Liver (tissue), 8 donors: ENCODE measurements at regions not wholly inside any gene's neighbourhood (a gene's known extent, or its start where the extent isn't known, plus 50 kb on each side); places are given as distances from the start of the nearest gene placed in this dataset.

ENCODE experiments used
- DNase-seq: peaks from one replicate; pipeline ENCODE4 v3.0.0-alpha.2; 2017; ENCODE audit warnings: low spot score
- H3K27ac ChIP-seq, 2 donors: one replicate each; pipeline ENCODE4 v1.7.0; 2013; ENCODE audit warnings: inconsistent platforms in 2 of 2, low read length in 2 of 2, control low read depth in 1 of 2, low read depth in 1 of 2, mild to moderate bottlenecking in 1 of 2
- H3K27me3 ChIP-seq, 4 donors: one replicate each; pipeline versions ENCODE4 v1.6.1 to v1.7.0; 2013; ENCODE audit warnings: low read length in 3 of 4, inconsistent platforms in 1 of 4, mild to moderate bottlenecking in 1 of 4, moderate library complexity in 1 of 4; ENCODE audit not compliant: control insufficient read depth in 4 of 4, insufficient read depth in 4 of 4
- H3K36me3 ChIP-seq, 4 donors: one replicate each; pipeline versions ENCODE4 v1.6.1 to v1.7.0; 2013; ENCODE audit warnings: low read length in 3 of 4, mild to moderate bottlenecking in 3 of 4, low read depth in 1 of 4, moderate library complexity in 1 of 4; ENCODE audit not compliant: control insufficient read depth in 4 of 4, insufficient read depth in 3 of 4
- H3K4me1 ChIP-seq, 4 donors: one replicate each; pipeline versions ENCODE4 v1.6.1 to v1.7.0; 2013; ENCODE audit warnings: low read length in 3 of 4, mild to moderate bottlenecking in 3 of 4, moderate library complexity in 1 of 4; ENCODE audit not compliant: control insufficient read depth in 4 of 4, insufficient read depth in 4 of 4
- H3K4me3 ChIP-seq, 3 donors: one replicate each; pipeline versions ENCODE4 v1.6.1 to v1.7.0; 2013; ENCODE audit warnings: low read length in 3 of 3, control low read depth in 1 of 3, low read depth in 1 of 3, mild to moderate bottlenecking in 1 of 3
- H3K9ac ChIP-seq, 2 donors: one replicate each; pipeline ENCODE4 v1.7.0; 2013; ENCODE audit warnings: low read length in 2 of 2, mild to moderate bottlenecking in 2 of 2, moderate library complexity in 2 of 2, control low read depth in 1 of 2, low read depth in 1 of 2
- H3K9me3 ChIP-seq, 4 donors: one replicate each; pipeline versions ENCODE4 v1.6.1 to v1.7.0; 2013; ENCODE audit warnings: low read length in 3 of 4; ENCODE audit not compliant: control insufficient read depth in 4 of 4
- CTCF ChIP-seq: fragments of 150-350 bp; IDR thresholded peaks from 2 replicates; pipeline ENCODE4 v1.5.1; 2017; ENCODE audit warnings: improper control_type of control experiment, low read depth, low read length; ENCODE audit not compliant: missing input control
- EGR1 ChIP-seq, 2 donors: IDR thresholded peaks; 2 replicates each; pipeline ENCODE4 v1.6.1; 2016 to 2018; ENCODE audit warnings: antibody characterized with exemption in 2 of 2, low read depth in 2 of 2
- FOXA1 ChIP-seq: IDR thresholded peaks from 2 replicates; pipeline ENCODE4 v1.6.1; 2016; ENCODE audit warnings: antibody characterized with exemption
- FOXA2 ChIP-seq: IDR thresholded peaks from 2 replicates; pipeline ENCODE4 v1.6.1; 2016; ENCODE audit warnings: antibody characterized with exemption
- GABPA ChIP-seq, 2 donors: IDR thresholded peaks in 1 of 2; conservative IDR thresholded peaks in 1 of 2; 2 replicates each; pipeline ENCODE4 v1.6.1; 2016; ENCODE audit warnings: antibody characterized with exemption in 2 of 2, mild to moderate bottlenecking in 1 of 2, moderate library complexity in 1 of 2
- HNF4A ChIP-seq, 2 donors: conservative IDR thresholded peaks; 2 replicates each; pipeline ENCODE4 v1.6.1; 2016; ENCODE audit warnings: antibody characterized with exemption in 2 of 2, mild to moderate bottlenecking in 2 of 2
- HNF4G ChIP-seq: IDR thresholded peaks from 2 replicates; pipeline ENCODE4 v1.6.1; 2016; ENCODE audit warnings: antibody characterized with exemption
- JUND ChIP-seq, 2 donors: IDR thresholded peaks; 2 replicates each; pipeline ENCODE4 v1.6.1; 2016; ENCODE audit warnings: antibody characterized with exemption in 2 of 2
- MAX ChIP-seq: IDR thresholded peaks from 2 replicates; pipeline ENCODE4 v1.6.1; 2016; ENCODE audit warnings: antibody characterized with exemption
- NR2F2 ChIP-seq: IDR thresholded peaks from 2 replicates; pipeline ENCODE4 v1.6.1; 2016; ENCODE audit warnings: antibody characterized with exemption
- RAD21 ChIP-seq, 2 donors: IDR thresholded peaks; 2 replicates each; pipeline ENCODE4 v1.6.1; 2016; ENCODE audit warnings: antibody characterized with exemption in 2 of 2, mild to moderate bottlenecking in 2 of 2
- REST ChIP-seq: IDR thresholded peaks from 2 replicates; pipeline ENCODE4 v1.6.1; 2016; ENCODE audit warnings: antibody characterized with exemption, mild to moderate bottlenecking
- RXRA ChIP-seq, 2 donors: IDR thresholded peaks; 2 replicates each; pipeline ENCODE4 v1.6.1; 2017 to 2018; ENCODE audit warnings: antibody characterized with exemption in 2 of 2, mild to moderate bottlenecking in 1 of 2
- YY1 ChIP-seq: IDR thresholded peaks from 2 replicates; pipeline ENCODE4 v1.6.1; 2016; ENCODE audit warnings: antibody characterized with exemption, mild to moderate bottlenecking
- ZBTB33 ChIP-seq: IDR thresholded peaks from 2 replicates; pipeline ENCODE4 v1.6.1; 2016; ENCODE audit warnings: antibody characterized with exemption
- WGBS: extraction: QIAGEN DNeasy Blood & Tissue Kit; methylation state at CpG from one replicate; pipeline ENCODE4 v1.1.7; 2013; 5-methylcytosine and 5-hydroxymethylcytosine counted together
- TF ChIP-seq, protein P1 (sequence below): IDR thresholded peaks from 2 replicates; pipeline ENCODE4 v1.6.1; 2016; ENCODE audit warnings: antibody characterized with exemption
- donor health status: healthy.
- donor health status: healthy.
- donor health status: healthy.
- donor health status: healthy.
- donor health status: healthy.

- TF ChIP-seq MAX (no peak), FOXA2 (no peak)
Measured at GRCh38 chr5:112641515-112642110, 96.1 kb upstream of the APC start (continued).

- Histone ChIP-seq H3K9ac (no peak overlapping the region), H3K36me3 (no peaks in the 10 kb centered on the region), H3K27ac (no peak overlapping the region), H3K4me1 (no peaks in the 10 kb centered on the region), H3K27me3 (no peaks in the 10 kb centered on the region), H3K9me3 (no peaks in the 10 kb centered on the region), H3K4me3 (no peak overlapping the region)
- TF ChIP-seq YY1 (no peak), HNF4G (no peak), RAD21 (IDR thresholded peaks at IDR 0.05) (no peak)
- DNase-seq = no peak
Measured at GRCh38 chr5:112642885-112643284, 94.8 kb upstream of the APC start.

GRCh38 chr5:112643339-112643971, 94.2 kb upstream of the APC start:
- H3K36me3 ChIP-seq = no peaks in the 10 kb centered on the region
- TF ChIP-seq EGR1 (IDR thresholded peaks at IDR 0.05; ENCODE audit: low read depth in 2 of 2) = no peak
- no peak for TF ChIP-seq HNF4A (conservative IDR thresholded peaks at IDR 0.05)
- TF ChIP-seq JUND (IDR thresholded peaks at IDR 0.05) = no peak
- TF ChIP-seq NR2F2 = no peak
- TF ChIP-seq CTCF = no peak
- TF ChIP-seq FOXA1 = no peak
- TF ChIP-seq ZBTB33 = no peak
- TF ChIP-seq RAD21 (IDR thresholded peaks at IDR 0.05) = no peak
- TF ChIP-seq HNF4G = no peak
- no peak for TF ChIP-seq REST
- TF ChIP-seq RXRA (IDR thresholded peaks at IDR 0.05) = no peak
- TF ChIP-seq, protein P1, sequence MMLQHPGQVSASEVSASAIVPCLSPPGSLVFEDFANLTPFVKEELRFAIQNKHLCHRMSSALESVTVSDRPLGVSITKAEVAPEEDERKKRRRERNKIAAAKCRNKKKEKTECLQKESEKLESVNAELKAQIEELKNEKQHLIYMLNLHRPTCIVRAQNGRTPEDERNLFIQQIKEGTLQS = no peak
- no peak for TF ChIP-seq GABPA (IDR thresholded peaks at IDR 0.05 in 1 of 2, conservative IDR thresholded peaks at IDR 0.05 in 1 of 2)
- H3K4me1 ChIP-seq = no peaks in the 10 kb centered on the region
- no peak for DNase-seq
- no peak overlapping the region for H3K9ac ChIP-seq
- H3K27me3 ChIP-seq = no peaks in the 10 kb centered on the region
- H3K27ac ChIP-seq = no peak overlapping the region
- 78% methylated on average over 4 of the region's 4 CpGs for WGBS
- no peak overlapping the region for H3K4me3 ChIP-seq
- no peaks in the 10 kb centered on the region for H3K9me3 ChIP-seq
